SK-N-SH (cell line): ENCODE measurements at regions not wholly inside any gene's neighbourhood (a gene's known extent, or its start where the extent isn't known, plus 50 kb on each side); places are given as distances from the start of the nearest gene placed in this dataset.
"Not testable (repeated sequence)": the region's sequence is repeated elsewhere in the genome, so short reads cannot be mapped to it uniquely, and the experiment has no call there.

Experiments
- CTCF ChIA-PET: fragments of 300-600, 350-600 bp; formaldehyde crosslinking; extraction: SDS; loops from one replicate; lab custom pipeline; 2021; lab: Yijun Ruan, JAX
- POLR2A ChIA-PET: fragments of 350-600 bp; sonication (Branson Sonifier 250); formaldehyde crosslinking; extraction: SDS; loops from one replicate; lab custom pipeline; 2020; ENCODE audit warnings: antibody characterized with exemption, inconsistent platforms; lab: Yijun Ruan, JAX
- DNase-seq: peaks from one replicate; pipeline ENCODE4 v3.0.0; 2012
- H2AFZ ChIP-seq: fragments of 200-600 bp; sonication (generic); 2 replicates; pipeline ENCODE4 v1.8.1; 2016; ENCODE audit warnings: antibody characterized with exemption, mild to moderate bottlenecking, low read depth
- H3F3A ChIP-seq: fragments of 200-600 bp; sonication (generic); replicated peaks from 2 replicates; pipeline ENCODE3; 2016; ENCODE audit warnings: antibody characterized with exemption, mild to moderate bottlenecking; ENCODE audit not compliant: insufficient read depth
- H3K27ac ChIP-seq, 2 experiments: fragments of 200-500 bp in 1 of 2; fragments of 200-600 bp in 1 of 2; sonication (Bioruptor generic) in 1 of 2; sonication (generic), shearing (Covaris generic) in 1 of 2; 2 replicates each; pipeline versions ENCODE4 v1.5.1 to v1.6.1; 2014 to 2016; ENCODE audit warnings: low read depth in 2 of 2, inconsistent platforms in 1 of 2, low read length in 1 of 2, mild to moderate bottlenecking in 1 of 2, mixed read lengths in 1 of 2
- H3K27me3 ChIP-seq: fragments of 200-600 bp; sonication (generic), shearing (Covaris generic); 2 replicates; pipeline ENCODE4 v1.6.1; 2016; ENCODE audit warnings: mixed run types; ENCODE audit not compliant: insufficient read depth
- H3K36me3 ChIP-seq, 2 experiments: fragments of 200-500 bp in 1 of 2; fragments of 200-600 bp in 1 of 2; sonication (Bioruptor generic) in 1 of 2; sonication (generic) in 1 of 2; replicated peaks in 1 of 2; 2 replicates each; pipeline versions ENCODE3 to v1.5.1; 2014 to 2016; ENCODE audit warnings: low read length in 1 of 2, mild to moderate bottlenecking in 1 of 2; ENCODE audit not compliant: insufficient read depth in 2 of 2, control insufficient read depth in 1 of 2
- H3K4me1 ChIP-seq, 2 experiments: fragments of 200-500 bp in 1 of 2; fragments of 200-600 bp in 1 of 2; sonication (Bioruptor generic) in 1 of 2; sonication (generic), shearing (Covaris generic) in 1 of 2; 2 replicates each; pipeline versions ENCODE4 v1.5.1 to v1.6.1; 2014 to 2016; ENCODE audit warnings: low read depth in 1 of 2, low read length in 1 of 2, mixed run types in 1 of 2; ENCODE audit not compliant: insufficient read depth in 2 of 2, control insufficient read depth in 1 of 2
- H3K4me2 ChIP-seq: fragments of 200-600 bp; sonication (generic), shearing (Covaris generic); 2 replicates; pipeline ENCODE4 v1.6.1; 2017; ENCODE audit warnings: mixed run types
- H3K4me3 ChIP-seq, 2 experiments: fragments of 200-500 bp in 1 of 2; fragments of 200-600 bp in 1 of 2; sonication (Bioruptor generic) in 1 of 2; sonication (generic), shearing (Covaris generic) in 1 of 2; 2 replicates each; pipeline versions ENCODE4 v1.5.1 to v1.8.1; 2014 to 2016; ENCODE audit warnings: low read depth in 2 of 2, inconsistent platforms in 1 of 2, low read length in 1 of 2, mild to moderate bottlenecking in 1 of 2, mixed read lengths in 1 of 2, moderate library complexity in 1 of 2
- H3K79me2 ChIP-seq: fragments of 200-600 bp; sonication (generic); 2 replicates; pipeline ENCODE4 v1.8.1; 2017; ENCODE audit warnings: mild to moderate bottlenecking; ENCODE audit not compliant: insufficient read depth
- H3K9ac ChIP-seq: fragments of 200-600 bp; sonication (generic); 2 replicates; pipeline ENCODE4 v1.6.1; 2017; ENCODE audit warnings: mixed run types
- H3K9me2 ChIP-seq: fragments of 200-600 bp; sonication (generic); 2 replicates; pipeline ENCODE4 v1.6.1; 2017; ENCODE audit warnings: mixed run types
- H3K9me3 ChIP-seq: fragments of 200-600 bp; sonication (generic); 2 replicates; pipeline ENCODE4 v1.6.1; 2017; ENCODE audit warnings: mixed run types, mild to moderate bottlenecking, moderate library complexity
- H4K20me1 ChIP-seq: fragments of 200-600 bp; sonication (generic); 2 replicates; pipeline ENCODE4 v1.6.1; 2017; ENCODE audit warnings: mild to moderate bottlenecking, mixed run types; ENCODE audit not compliant: insufficient read depth
- EZH2phosphoT487 ChIP-seq: fragments of 200-600 bp; sonication (generic); IDR thresholded peaks from 2 replicates; pipeline ENCODE4 v1.6.1; 2017; ENCODE audit warnings: low read depth, mixed run types, mild to moderate bottlenecking, antibody characterized with exemption, moderate library complexity, borderline replicate concordance
- MEF2A ChIP-seq: IDR thresholded peaks from 2 replicates; pipeline ENCODE4 v1.4.0; 2012; ENCODE audit warnings: low read depth, borderline replicate concordance
- MXI1 ChIP-seq: IDR thresholded peaks from 2 replicates; pipeline ENCODE4 v1.6.1; 2012; ENCODE audit warnings: mild to moderate bottlenecking, low read depth, low read length, improper control_type of control experiment
- RAD21 ChIP-seq: IDR thresholded peaks from 2 replicates; pipeline ENCODE4 v1.6.1; 2012; ENCODE audit warnings: mild to moderate bottlenecking, low read length
- RFX5 ChIP-seq: IDR thresholded peaks from 2 replicates; pipeline ENCODE4 v1.6.1; 2012; ENCODE audit warnings: mild to moderate bottlenecking, improper control_type of control experiment, low read length
- SIN3A ChIP-seq: IDR thresholded peaks from 2 replicates; pipeline ENCODE4 v1.6.1; 2012; ENCODE audit warnings: low read depth, mild to moderate bottlenecking, low read length, moderate library complexity, borderline replicate concordance
- SMC3 ChIP-seq: IDR thresholded peaks from 2 replicates; pipeline ENCODE4 v1.6.1; 2012; ENCODE audit warnings: low read depth, low read length, improper control_type of control experiment
- TAF1 ChIP-seq: IDR thresholded peaks from 2 replicates; pipeline ENCODE4 v1.6.1; 2012; ENCODE audit warnings: low read depth, mild to moderate bottlenecking, low read length, moderate library complexity, borderline replicate concordance
- TCF12 ChIP-seq: IDR thresholded peaks from 2 replicates; pipeline ENCODE4 v1.4.0; 2012
- USF1 ChIP-seq: IDR thresholded peaks from 2 replicates; pipeline ENCODE4 v1.4.0; 2012; ENCODE audit warnings: low read depth, borderline replicate concordance
- YY1 ChIP-seq: IDR thresholded peaks from 2 replicates; pipeline ENCODE4 v1.4.0; 2012; ENCODE audit warnings: low read depth, mild to moderate bottlenecking
- ZBTB33 ChIP-seq: IDR thresholded peaks from 2 replicates; pipeline ENCODE4 v1.4.0; 2012; ENCODE audit warnings: low read depth, borderline replicate concordance
- WGBS: methylation state at CpG from one replicate; pipeline ENCODE4 v1.1.6; 2017; ENCODE audit warnings: low lambda C conversion rate; 5-methylcytosine and 5-hydroxymethylcytosine counted together
- TF ChIP-seq, protein P1 (sequence below): fragments of 200-600 bp; sonication (generic); IDR thresholded peaks from 2 replicates; pipeline ENCODE4 v1.6.1; 2017; ENCODE audit warnings: antibody characterized with exemption, mild to moderate bottlenecking, moderate library complexity

DNA sequence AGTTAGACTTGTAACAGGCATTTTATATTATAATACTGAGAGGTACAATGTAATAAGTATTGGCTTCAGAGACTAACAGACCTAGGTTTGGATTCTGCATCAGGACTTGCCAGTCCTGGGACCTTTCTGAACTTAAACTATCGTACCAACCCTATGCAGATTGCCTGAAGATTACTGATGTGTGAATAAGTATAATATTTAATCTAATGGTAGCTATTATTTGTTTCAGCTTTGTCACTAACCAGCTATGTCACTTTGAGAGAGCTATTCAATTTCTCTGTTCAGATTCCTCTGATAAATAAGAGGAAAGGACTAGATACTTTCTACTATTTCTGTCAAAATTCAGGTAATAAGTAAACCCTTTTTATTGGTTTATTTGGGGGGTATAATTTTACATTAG, 184.4 kb upstream of the NECTIN3 start:
- Histone ChIP-seq H3K9ac (no peak overlapping the region), H3K4me2 (no peak overlapping the region), H3K27me3 (no peaks in the 10 kb centered on the region), H3K9me2 (no peaks in the 10 kb centered on the region), H3K36me3 (no peaks in the 10 kb centered on the region)
- WGBS, result 74% methylated on average over 1 of the region's 1 CpG
- CTCF ChIA-PET, result interaction anchor here (0.7 kb wide), 1 partner anchor 15 kb away, joined by 3 read pairs; no protein-coding TSS in a partner anchor
- no peak for TF ChIP-seq MEF2A
- TF ChIP-seq SIN3A, result no peak
- TF ChIP-seq SMC3, result no peak
- TF ChIP-seq YY1, result no peak
- TF ChIP-seq MXI1, result no peak
- no peak for TF ChIP-seq TAF1
- TF ChIP-seq RAD21, result no peak
- TF ChIP-seq TCF12, result no peak
- no peak for TF ChIP-seq ZBTB33
- no peak for TF ChIP-seq EZH2phosphoT487
- TF ChIP-seq RFX5, result no peak
- TF ChIP-seq USF1, result no peak
- TF ChIP-seq, protein P1, sequence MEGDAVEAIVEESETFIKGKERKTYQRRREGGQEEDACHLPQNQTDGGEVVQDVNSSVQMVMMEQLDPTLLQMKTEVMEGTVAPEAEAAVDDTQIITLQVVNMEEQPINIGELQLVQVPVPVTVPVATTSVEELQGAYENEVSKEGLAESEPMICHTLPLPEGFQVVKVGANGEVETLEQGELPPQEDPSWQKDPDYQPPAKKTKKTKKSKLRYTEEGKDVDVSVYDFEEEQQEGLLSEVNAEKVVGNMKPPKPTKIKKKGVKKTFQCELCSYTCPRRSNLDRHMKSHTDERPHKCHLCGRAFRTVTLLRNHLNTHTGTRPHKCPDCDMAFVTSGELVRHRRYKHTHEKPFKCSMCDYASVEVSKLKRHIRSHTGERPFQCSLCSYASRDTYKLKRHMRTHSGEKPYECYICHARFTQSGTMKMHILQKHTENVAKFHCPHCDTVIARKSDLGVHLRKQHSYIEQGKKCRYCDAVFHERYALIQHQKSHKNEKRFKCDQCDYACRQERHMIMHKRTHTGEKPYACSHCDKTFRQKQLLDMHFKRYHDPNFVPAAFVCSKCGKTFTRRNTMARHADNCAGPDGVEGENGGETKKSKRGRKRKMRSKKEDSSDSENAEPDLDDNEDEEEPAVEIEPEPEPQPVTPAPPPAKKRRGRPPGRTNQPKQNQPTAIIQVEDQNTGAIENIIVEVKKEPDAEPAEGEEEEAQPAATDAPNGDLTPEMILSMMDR, result no peak
- TF ChIP-seq, all 33 proteins: peak for 0
- no peak overlapping the region for H3K4me3 ChIP-seq
- no peak overlapping the region for H2AFZ ChIP-seq
- no peak overlapping the region for H3K27ac ChIP-seq
- H3K9me3 ChIP-seq, result no peaks in the 10 kb centered on the region
- H4K20me1 ChIP-seq, result no peaks in the 10 kb centered on the region
- no peaks in the 10 kb centered on the region for H3K79me2 ChIP-seq
- POLR2A ChIA-PET, result no interaction called here
- DNase-seq, result no peak
- no peaks in the 10 kb centered on the region for H3K4me1 ChIP-seq
- H3F3A ChIP-seq, result no peaks in the 10 kb centered on the region

- H3K9ac ChIP-seq, H3K27me3 ChIP-seq, H3K4me1 ChIP-seq, H3F3A ChIP-seq, H3K79me2 ChIP-seq, CTCF ChIA-PET, H3K9me3 ChIP-seq, H3K9me2 ChIP-seq, H2AFZ ChIP-seq, H3K4me2 ChIP-seq, H3K4me3 ChIP-seq, H3K36me3 ChIP-seq, H4K20me1 ChIP-seq, H3K27ac ChIP-seq, POLR2A ChIA-PET, DNase-seq: not testable (repeated sequence)
- 94% methylated on average over 29 of the region's 33 CpGs for WGBS
Measured at GRCh38 chr3:110888625-110889375, 182.8 kb upstream of the NECTIN3 start.

DNA sequence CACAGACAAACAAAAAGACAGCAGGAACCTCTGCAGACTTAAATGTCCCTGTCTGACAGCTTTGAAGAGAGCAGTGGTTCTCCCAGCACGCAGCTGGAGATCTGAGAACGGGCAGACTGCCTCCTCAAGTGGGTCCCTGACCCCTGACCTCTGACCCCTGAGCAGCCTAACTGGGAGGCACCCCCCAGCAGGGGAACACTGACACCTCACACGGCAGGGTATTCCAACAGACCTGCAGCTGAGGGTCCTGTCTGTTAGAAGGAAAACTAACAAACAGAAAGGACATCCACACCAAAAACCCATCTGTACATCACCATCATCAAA, 182.3 kb upstream of the NECTIN3 start:
- H2AFZ ChIP-seq, POLR2A ChIA-PET, H3K4me2 ChIP-seq, H3K4me1 ChIP-seq, H3K4me3 ChIP-seq, H3F3A ChIP-seq, H3K27me3 ChIP-seq, H3K27ac ChIP-seq, H3K9ac ChIP-seq, H3K36me3 ChIP-seq, DNase-seq, CTCF ChIA-PET, H4K20me1 ChIP-seq, H3K9me2 ChIP-seq, H3K9me3 ChIP-seq, H3K79me2 ChIP-seq: not testable (repeated sequence)
- no CpG with 5 or more reads among the region's 3 CpGs for WGBS
